ENCODE measurements at regions not wholly inside any gene's neighbourhood (a gene's known extent, or its start where the extent isn't known, plus 50 kb on each side); places are given as distances from the start of the nearest gene placed in this dataset.

DNA sequence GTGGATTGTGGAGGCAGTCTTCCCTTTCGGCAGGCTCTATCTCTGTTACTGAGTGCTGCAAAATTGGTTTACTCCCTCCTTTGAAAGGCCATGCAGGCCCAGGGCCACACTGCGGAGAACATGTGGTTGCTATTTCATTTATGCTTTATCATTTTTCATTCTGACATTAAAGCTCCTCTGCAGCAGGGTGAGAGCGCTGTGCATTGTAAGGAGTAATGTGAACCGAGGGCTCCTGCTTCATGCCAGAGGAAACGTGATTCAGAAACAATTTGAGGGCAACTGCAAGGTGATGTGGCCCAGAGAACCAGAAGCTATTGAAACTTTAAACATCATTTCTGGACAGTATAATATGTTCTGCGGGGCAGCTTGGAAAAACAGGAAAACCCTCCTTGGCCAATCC, 341.6 kb upstream of the NT5C1B start:
- no peak for DNase-seq (ENCODE audit: low read depth in 3 of 3)

DNA sequence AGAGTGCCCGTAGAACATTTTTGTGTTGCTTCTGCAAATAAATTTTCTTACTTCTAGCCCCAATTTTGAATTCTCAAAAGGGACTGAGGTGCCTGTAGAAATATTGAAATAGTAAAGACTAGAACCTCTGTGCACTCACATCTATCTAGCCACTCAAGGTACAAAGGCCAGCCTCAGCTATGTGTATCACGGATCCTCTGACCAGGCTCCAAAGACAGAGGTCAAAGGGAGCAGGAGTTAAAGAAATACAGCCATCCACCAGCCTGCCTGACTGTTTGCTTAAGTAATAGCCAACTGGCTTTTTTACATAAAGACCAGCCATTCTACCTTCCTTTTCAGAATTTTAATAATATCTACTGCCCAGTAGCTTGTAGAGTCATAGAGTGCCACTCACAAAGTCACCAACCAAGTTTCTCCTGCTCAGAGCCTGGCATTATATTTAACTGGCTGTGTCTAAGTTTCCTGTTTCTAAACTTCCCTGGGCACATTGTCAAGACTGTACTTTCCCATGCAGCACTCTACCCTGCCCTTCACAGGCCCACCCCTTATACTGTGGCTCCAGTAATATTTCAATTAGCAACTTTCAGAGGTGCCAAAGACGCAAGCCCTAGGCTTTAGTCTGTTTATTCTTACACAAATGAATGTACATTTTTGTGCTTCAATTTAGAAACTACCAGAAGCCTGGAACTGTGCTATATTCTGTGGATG, 338.3 kb upstream of the NT5C1B start:
- DNase-seq (ENCODE audit: low read depth in 3 of 3): no peak

DNA sequence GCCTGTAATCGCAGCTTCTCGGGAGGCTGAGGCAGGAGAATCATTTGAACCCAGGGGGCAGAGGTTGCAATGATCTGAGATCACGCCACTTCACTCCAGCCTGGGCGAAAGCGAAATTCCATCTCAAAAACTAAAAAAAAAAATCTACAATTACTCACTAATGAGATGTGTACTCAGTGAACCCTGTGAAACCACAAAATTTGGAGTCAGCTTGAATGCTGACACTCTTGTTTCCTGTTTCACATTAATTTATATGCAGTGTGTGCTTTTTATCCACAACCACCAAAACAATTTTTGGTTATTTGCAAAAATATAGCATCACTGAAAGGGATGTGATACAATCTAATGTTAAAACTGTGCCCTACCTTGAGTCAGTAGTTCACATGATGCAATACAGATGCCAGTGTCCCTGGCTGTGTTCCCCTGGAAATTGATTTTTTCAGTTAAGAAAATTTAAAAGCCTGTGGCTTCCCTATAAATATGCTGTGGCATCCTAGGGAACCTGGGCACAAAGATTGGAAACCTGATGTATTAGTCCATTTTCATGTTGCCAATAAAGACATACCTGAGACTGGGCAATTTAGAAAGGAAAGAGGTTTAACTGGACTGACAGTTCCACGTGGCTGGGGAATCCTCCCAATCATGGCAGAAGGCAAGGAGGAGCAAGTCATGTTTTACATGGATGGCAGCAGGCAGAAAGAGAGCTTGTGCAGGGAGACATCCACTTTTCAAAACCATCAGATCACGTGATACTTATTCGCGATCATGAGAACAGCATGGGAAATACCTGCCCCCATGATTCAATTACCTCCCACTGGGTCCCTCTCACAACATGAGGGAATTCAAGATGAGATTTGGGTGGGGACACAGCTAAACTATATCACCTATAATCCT, 337.5 kb upstream of the NT5C1B start:
- no peak for DNase-seq (ENCODE audit: low read depth in 3 of 3)

DNA sequence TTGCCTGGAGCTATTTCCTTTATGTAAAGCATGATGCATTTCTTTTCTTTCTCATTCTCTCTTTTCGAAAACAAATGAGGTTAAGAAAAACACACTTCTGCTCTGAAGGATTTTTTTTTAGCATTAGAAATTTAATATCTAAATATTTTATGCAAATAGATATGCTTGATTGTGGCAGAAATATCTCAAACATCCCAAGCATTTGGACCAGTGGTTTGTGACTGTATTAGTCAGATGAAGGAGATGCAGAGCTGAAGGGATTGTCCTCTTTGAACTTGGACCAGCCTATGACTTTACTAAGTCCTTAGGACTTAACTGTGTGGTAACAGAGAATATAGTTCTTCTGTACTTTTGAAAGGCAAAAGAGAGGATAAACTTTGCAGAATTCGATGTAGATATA, 335.9 kb upstream of the NT5C1B start:
- DNase-seq (ENCODE audit: low read depth in 3 of 3): no peak

DNA sequence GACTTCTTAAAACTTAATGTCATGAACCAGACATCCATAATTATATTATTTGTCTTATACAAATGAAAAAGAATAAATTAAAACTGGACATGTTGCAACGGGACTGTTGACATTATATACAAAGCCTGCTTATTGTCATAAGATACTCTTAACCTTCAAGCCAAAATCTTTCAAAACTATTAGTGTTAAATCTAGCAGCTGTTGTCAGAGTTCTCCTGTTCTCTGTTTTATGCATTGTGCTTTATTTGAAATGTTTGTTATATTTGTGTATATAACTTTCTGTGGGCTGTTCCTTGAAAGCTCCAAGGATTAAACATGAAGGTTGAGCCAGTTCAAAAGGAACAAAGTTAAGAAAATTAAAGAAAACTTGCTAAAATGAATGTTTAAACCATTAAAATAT, 335.5 kb upstream of the NT5C1B start:
- DNase-seq (ENCODE audit: low read depth in 3 of 3): no peak

DNA sequence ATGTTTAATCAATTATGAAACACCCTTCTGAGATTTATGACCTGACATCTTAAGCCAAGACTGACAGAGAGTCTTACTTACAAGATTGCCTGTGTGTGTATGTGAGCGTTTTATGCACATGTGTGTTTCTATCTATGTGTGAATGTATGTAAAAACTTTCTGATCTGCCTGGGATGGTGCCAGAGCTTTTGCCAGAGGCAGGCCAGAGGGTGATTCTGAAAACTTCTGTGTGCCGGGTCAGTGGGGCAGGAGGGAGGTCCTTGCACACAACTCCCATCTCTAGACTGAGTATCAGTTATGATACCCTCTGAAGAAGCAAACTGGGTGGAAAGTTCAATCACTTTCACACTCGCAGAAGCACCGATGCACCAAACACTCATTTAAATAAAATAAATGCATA, 335.0 kb upstream of the NT5C1B start:
- no peak for DNase-seq (ENCODE audit: low read depth in 3 of 3)

DNA sequence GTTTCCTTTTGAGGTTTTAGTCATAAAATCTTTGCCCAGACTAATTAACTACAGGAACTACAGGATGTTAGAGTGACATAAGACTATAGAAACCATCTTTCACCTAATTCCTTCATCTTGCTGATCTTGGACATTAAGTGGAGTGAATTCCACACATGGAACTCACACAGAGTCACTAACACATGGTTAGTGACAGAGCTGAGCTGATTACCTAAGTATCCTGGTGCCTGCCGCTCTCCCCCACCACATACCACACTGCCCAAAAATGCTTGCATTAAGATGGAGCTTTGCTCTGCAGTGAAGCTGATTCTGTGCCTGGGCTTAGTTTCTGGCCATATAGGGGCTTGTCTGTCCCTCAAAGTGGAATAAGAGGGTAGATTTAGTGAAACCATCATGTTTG, 332.9 kb upstream of the NT5C1B start:
- no peak for DNase-seq (ENCODE audit: low read depth in 3 of 3)

DNA sequence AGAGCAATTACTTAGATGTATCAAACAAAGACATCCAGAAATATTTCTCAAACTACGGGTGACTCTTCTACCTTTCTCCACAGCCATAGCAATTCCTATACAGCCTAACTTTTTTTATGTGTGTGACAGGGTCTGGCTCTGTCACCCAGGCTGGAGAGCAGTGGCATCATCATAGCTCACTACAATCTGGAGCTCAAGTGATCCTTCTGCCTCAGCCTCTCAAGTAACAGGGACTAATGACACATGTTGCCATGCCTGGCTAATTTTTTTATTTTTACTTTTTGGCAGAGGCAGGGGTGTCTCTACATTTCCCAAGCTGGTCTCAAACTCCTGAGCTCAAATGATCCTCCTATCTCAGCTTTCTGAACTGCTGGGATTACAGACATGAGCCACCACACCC, 328.9 kb upstream of the NT5C1B start:
- DNase-seq (ENCODE audit: low read depth in 3 of 3): no peak

DNA sequence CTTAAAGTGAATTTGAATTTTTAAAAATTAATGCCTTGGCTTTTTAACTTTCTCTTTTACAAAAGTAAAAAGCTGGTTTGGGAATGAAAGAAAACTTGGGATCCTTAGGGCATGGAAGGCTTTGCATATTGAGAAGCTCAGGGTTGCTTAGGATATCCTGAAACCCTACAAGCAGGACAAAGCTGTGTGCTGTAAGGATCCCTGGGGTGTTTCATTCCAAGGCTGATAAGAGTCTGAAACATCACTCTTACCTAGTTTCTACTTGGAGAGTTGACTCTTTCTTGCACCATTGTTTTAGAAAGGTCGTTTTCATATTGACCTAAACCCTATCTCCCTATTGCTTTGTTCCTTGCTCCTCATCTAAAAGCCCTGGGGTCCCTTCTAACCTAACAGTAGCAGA, 325.9 kb upstream of the NT5C1B start:
- DNase-seq (ENCODE audit: low read depth in 3 of 3): no peak

DNA sequence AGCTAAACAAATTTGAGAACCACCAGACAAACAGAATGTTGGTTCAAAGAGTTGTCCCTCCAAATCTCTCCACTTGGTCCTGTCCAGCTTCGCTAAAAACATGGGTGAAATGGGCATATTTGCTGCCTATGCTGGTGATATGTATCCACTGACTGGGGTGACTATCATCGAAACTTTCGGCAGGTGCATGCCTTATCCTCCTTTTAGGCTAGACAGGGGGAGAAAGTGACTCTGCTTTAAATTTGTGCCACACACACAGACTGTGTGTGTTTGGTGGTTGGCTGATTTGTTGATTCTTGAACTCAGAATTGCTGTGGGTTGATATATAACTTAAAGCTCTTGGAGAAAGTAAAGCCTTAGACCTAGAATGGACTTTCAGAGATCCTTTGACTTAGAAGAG, 324.1 kb upstream of the NT5C1B start:
- DNase-seq (ENCODE audit: low read depth in 3 of 3): no peak

DNA sequence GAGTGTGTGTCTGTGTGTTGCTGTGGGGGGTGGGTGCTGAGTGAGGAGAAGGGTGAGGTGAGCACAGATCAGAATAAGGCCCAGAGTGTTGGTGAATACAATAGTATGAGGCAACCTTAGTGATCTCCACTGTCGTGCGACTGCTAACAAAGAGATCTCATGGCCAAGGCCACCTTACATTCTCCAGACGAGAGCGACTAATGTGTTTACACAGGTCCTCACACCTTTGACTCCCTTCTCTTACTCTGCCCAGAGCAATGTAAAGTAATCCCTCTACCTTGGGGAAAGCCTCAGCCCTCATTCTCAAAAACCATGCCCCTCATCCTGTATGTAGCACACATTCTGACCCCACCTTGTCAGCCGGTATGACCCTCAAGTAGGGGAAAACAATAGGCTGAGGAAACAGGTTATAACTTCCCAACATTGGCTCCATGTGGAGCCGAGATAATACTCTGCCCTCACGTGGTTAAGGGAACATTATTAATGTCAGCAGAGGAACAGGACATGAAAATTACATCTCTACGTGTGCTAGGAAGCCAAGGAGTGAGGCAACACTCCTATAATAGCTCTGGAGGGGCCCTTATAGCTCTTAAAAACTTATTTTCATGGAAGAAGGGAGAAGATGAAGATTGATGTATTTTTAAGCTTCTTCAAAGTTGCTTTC, 323.0 kb upstream of the NT5C1B start:
- DNase-seq (ENCODE audit: low read depth in 3 of 3): no peak

DNA sequence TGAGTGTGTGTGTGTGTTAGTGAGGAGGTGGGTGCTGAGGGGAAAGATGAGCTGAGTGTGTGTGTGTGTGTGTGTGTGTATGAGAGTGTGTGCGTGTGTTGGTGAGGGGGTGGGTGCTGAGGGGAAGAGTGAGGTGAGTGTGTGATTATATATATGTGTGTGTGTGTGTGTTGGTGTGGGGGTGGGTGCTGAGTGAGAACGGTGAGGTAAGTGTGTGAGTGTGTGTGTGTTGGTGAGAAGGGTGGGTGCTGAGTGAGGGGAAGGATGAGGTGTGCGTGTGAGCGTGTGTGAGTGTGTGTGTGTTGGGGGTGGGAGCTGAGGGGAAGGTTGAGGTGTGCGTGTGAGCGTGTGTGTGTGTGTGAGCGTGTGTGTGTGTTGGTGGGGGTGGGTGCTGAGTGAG, 322.0 kb upstream of the NT5C1B start:
- no peak for DNase-seq (ENCODE audit: low read depth in 3 of 3)

DNA sequence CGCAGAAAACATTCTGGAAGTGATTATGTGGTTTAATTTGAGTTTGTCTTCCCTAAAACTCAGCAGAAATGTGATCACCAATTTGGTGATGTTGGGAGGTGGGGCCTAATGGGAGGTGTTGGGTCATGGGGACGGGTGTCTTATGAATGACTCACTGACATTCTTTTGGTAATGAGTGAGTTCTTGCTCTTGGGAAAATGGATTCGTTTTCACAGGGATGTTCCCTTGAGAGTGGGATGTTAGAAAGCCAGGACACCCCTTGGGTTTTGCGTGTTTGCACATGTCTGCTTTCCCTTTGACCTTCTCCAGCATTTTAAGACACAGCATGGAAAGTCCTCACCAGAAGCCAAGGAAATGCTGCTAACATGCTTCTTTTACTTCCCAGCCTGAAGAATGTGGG, 321.5 kb upstream of the NT5C1B start:
- DNase-seq (ENCODE audit: low read depth in 3 of 3): no peak

DNA sequence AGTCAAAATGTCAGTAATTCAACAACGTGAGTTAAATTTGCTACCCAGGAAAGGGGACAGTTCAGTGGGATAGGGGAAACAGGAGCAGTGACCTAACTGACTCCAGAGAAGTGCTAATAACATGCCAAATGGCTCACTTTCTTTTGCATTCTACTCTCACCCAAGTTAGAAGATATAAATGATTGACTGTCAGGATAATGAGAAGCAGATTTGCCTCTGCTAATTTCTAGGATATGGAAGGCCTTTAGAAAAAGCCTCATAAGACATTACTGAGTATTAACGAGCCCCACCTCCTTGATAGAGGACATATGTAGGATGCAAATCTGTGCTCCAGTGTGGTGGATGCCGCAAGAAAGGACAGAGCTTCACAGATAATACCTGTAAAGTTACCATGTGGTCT, 318.6 kb upstream of the NT5C1B start:
- no peak for DNase-seq (ENCODE audit: low read depth in 3 of 3)

DNA sequence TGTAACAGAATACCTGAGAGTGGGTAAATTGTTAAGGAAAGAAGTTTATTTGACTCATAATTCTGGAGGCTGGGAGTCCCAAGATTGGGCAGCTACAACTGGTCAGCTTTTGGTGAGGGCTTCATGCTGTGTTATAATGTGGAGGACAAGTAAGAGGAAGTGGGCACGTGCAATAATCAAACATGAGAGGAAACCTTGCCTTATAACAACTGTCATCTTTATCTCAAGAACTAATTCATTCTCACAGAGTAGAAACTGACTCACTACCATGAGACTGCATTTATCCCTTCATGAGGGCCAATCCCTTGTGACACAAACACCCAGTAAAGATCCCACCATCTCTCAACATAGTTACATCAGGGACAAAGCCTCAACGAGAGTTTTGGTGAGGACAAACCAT, 318.1 kb upstream of the NT5C1B start:
- DNase-seq (ENCODE audit: low read depth in 3 of 3): no peak

DNA sequence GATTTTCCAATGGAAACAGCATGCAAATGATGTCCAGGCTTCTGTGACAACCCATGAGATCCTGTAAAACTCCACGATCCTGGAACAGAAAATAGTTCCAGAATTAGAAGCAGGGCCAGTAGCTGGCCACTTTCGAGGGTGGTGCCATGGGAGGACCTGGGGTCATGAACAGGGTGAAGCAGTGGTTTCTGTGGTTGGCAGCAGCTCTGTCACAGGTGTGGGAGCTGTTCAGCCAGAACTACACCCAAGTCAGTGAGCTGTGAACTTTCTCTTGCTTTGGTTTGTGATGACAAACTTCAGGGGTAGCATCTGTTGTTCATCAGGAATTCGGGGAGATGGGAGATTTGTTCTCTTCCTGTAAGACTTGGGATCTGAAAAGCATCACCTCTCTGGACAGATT, 314.4 kb upstream of the NT5C1B start:
- no peak for DNase-seq (ENCODE audit: low read depth in 3 of 3)

DNA sequence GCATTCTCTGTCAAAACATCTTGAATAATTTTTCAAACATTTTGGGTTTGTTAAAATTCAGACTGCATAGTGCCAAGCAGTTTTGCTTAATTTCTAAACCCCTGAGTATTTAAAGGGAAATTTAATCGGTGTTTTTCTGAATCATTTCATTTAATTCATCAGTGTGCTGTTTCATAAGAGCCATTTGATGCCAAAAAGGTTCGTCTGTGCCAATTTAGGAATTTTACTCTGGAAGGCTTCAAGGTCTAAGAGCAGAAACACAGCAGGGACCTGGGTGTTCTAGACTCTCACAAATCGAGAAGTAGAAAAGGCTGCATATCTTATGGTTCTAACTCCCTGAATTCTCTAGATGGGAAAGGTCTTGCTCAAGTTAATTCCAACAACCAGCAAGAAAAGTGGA, 311.9 kb upstream of the NT5C1B start:
- no peak for DNase-seq (ENCODE audit: low read depth in 3 of 3)

DNA sequence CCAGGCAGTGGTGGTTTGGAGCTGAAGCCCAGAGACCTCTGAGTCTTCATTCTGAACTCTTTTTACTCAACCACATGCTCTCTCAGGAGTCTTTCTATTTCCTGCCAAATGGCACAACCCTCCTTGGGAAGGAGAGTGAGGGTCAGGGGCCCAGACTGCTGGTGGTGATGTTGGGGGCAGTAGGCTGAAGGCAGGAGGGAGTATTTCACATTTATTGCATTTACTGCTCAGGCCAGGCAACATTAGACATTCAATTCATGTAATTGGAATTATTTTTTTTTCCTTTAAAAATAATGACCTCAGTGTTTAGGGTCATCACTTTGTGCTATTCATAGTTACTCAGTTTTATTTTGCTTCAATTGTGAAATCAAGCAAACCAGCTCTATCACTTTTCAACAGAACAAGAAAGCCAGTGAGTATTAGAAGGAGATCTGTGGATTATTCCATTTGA, 311.3 kb upstream of the NT5C1B start:
- DNase-seq (ENCODE audit: low read depth in 3 of 3): no peak

DNA sequence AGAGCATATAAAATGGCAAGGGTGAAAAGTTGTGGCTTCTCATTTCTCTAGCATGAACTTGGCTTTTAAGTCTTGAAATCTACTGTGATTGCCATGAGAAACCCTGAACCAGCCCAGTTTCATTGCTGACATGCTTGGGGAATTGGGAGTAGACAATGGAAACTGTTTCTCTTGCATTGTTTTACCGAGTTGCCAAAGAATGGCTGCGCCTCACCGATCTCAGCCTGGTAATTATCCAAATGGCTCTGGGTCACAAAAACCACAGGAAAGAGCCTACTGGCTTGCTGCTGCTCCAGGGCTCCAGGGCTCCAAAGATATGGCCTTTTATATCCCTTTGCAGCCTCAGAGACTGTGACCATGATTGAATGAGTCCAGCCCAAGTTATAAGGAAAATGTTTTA, 310.4 kb upstream of the NT5C1B start:
- no peak for DNase-seq (ENCODE audit: low read depth in 3 of 3)

DNA sequence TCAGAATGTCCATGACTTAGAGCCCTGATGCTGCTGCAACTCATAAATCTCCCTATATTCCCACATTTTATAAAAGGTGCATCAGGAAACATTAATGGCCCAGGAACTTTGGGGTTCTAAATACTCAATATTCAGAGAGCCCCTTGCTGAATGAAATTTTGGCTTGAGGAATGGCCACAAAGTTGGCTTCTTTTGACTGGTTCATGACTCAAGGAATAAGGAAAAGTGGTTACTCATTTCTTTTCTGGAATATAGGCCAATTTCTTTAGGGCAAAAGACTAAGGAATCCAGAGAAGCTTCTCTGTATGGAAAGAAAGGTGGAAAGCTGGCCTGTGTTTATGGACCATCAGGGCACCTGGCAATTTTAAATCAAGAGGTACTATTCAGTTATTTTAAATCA, 308.9 kb upstream of the NT5C1B start:
- no peak for DNase-seq (ENCODE audit: low read depth in 3 of 3)

DNA sequence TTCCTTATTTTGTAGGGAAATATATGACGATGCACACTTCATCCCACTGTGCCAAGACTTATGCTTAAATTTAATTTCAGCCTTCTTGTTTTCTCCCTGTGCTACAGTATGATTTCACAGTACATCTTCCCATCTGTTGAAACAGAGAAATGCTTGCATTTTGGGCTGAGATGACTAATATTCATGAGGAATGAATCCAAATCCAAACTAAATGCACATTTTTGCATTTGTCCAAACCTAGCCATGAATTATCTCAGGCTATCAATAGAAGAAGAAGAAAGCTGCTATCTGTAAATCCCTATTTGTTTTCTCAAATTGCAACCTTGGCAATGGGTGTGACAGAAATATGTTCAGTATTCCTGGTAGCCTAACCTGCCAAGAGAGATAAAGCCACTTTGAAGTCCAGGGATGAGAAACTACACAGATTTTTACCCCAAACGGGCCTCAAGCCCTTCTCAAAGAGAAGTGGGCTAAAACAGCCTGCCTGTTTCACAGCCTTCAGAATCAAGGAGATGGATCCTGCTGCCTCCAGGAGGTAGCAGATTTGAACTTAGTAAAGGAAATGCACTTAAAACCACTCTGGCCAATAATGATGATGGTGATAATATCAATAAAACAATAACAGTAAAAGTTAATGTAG, 306.9 kb upstream of the NT5C1B start:
- DNase-seq (ENCODE audit: low read depth in 3 of 3): no peak

DNA sequence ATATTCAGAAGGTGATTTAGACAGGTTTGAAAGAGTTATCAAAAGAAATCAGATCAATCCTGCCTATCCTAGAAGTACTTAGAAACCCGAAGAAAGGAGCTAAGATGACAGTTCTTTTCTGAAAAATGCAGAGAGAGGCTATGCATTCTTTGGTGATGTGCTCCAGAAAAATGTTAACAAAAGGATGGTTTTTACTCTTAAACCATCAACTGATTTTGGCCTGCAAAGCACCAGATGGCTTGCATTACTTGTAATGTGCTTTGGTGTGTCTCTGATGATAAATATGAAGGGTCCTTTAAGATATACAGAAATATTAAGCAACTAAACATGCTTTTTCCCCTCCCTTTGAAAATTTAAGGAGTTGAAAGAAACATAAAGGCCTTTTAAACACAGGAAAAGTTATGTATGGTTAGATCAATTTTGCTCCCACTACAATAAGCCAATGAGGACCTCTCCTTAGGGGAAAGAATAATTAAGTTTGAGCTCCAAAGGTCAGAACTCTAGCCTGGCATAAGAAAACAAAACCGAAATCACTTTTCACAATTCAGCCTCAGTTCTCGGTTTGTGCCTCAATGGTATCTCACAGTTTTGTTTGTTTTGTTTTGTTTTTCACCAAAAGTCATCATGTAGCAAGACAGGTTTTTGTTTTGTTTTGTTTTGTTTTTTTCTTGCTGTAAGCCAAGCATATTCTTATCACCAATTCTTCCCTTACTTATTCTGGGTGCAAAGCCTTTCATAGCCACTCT, 302.4 kb upstream of the NT5C1B start:
- DNase-seq (ENCODE audit: low read depth in 3 of 3): no peak
